ENCODE measurements at regions not wholly inside any gene's neighbourhood (a gene's known extent, or its start where the extent isn't known, plus 50 kb on each side); places are given as distances from the start of the nearest gene placed in this dataset.
"Not testable (repeated sequence)": the region's sequence is repeated elsewhere in the genome, so short reads cannot be mapped to it uniquely, and the experiment has no call there.

- H3K27me3 ChIP-seq (ENCODE audit: control insufficient read depth, insufficient read depth, low read length): no peaks in the 10 kb centered on the region
- no peak overlapping the region for H3K27ac ChIP-seq (ENCODE audit: low read length)
- WGBS (ENCODE audit: insufficient coverage, low lambda C conversion rate): 20% methylated on average over 1 of the region's 6 CpGs
- no peaks in the 10 kb centered on the region for H3K36me3 ChIP-seq (ENCODE audit: control insufficient read depth, insufficient read depth, low read length)
- DNase-seq: no peak
- no peaks in the 10 kb centered on the region for H3K4me1 ChIP-seq (ENCODE audit: control insufficient read depth, insufficient read depth, low read length)
- no peaks in the 10 kb centered on the region for H3K9me3 ChIP-seq (ENCODE audit: control insufficient read depth, low read depth, low read length)
- no peak overlapping the region for H3K4me3 ChIP-seq (ENCODE audit: low read length)
These were observed 761.9 kb upstream of the SLITRK5 start for GRCh38 chr13:86909318-86909717.

- WGBS (ENCODE audit: insufficient coverage, low lambda C conversion rate): 100% methylated on average over 1 of the region's 5 CpGs
- Histone ChIP-seq H3K4me3 (ENCODE audit: low read length) (no peak overlapping the region), H3K27me3 (ENCODE audit: control insufficient read depth, insufficient read depth, low read length) (no peaks in the 10 kb centered on the region), H3K27ac (ENCODE audit: low read length) (no peak overlapping the region), H3K9me3 (ENCODE audit: control insufficient read depth, low read depth, low read length) (no peaks in the 10 kb centered on the region), H3K4me1 (ENCODE audit: control insufficient read depth, insufficient read depth, low read length) (no peaks in the 10 kb centered on the region), H3K36me3 (ENCODE audit: control insufficient read depth, insufficient read depth, low read length) (no peaks in the 10 kb centered on the region)
- DNase-seq: no peak
These were observed 756.4 kb upstream of the SLITRK5 start for GRCh38 chr13:86914757-86915156.

- not testable (repeated sequence) for H3K27ac ChIP-seq (ENCODE audit: low read length); H3K4me1 ChIP-seq (ENCODE audit: control insufficient read depth, insufficient read depth, low read length); H3K4me3 ChIP-seq (ENCODE audit: low read length); H3K9me3 ChIP-seq (ENCODE audit: control insufficient read depth, low read depth, low read length); DNase-seq; H3K36me3 ChIP-seq (ENCODE audit: control insufficient read depth, insufficient read depth, low read length); H3K27me3 ChIP-seq (ENCODE audit: control insufficient read depth, insufficient read depth, low read length)
- WGBS (ENCODE audit: insufficient coverage, low lambda C conversion rate): no CpG with 5 or more reads among the region's 10 CpGs
These were observed 753.7 kb upstream of the SLITRK5 start for GRCh38 chr13:86917438-86917837.

GRCh38 chr13:86918682-86919081 lies 752.5 kb upstream of the SLITRK5 start:
- Histone ChIP-seq H3K36me3 (ENCODE audit: control insufficient read depth, insufficient read depth, low read length) (no peaks in the 10 kb centered on the region), H3K4me1 (ENCODE audit: control insufficient read depth, insufficient read depth, low read length) (no peaks in the 10 kb centered on the region), H3K27ac (ENCODE audit: low read length) (no peak overlapping the region), H3K27me3 (ENCODE audit: control insufficient read depth, insufficient read depth, low read length) (no peaks in the 10 kb centered on the region), H3K9me3 (ENCODE audit: control insufficient read depth, low read depth, low read length) (no peaks in the 10 kb centered on the region), H3K4me3 (ENCODE audit: low read length) (no peak overlapping the region)
- no CpG with 5 or more reads among the region's 2 CpGs for WGBS (ENCODE audit: insufficient coverage, low lambda C conversion rate)
- no peak for DNase-seq

GRCh38 chr13:86920961-86921360 lies 750.2 kb upstream of the SLITRK5 start:
- no peaks in the 10 kb centered on the region for H3K27me3 ChIP-seq (ENCODE audit: control insufficient read depth, insufficient read depth, low read length)
- no peak for DNase-seq
- H3K9me3 ChIP-seq (ENCODE audit: control insufficient read depth, low read depth, low read length): no peaks in the 10 kb centered on the region
- WGBS (ENCODE audit: insufficient coverage, low lambda C conversion rate): 88% methylated on average over 1 of the region's 1 CpG
- H3K4me3 ChIP-seq (ENCODE audit: low read length): no peak overlapping the region
- no peaks in the 10 kb centered on the region for H3K4me1 ChIP-seq (ENCODE audit: control insufficient read depth, insufficient read depth, low read length)
- H3K36me3 ChIP-seq (ENCODE audit: control insufficient read depth, insufficient read depth, low read length): no peaks in the 10 kb centered on the region
- H3K27ac ChIP-seq (ENCODE audit: low read length): no peak overlapping the region

GRCh38 chr13:86922936-86923335 lies 748.2 kb upstream of the SLITRK5 start:
- H3K27ac ChIP-seq (ENCODE audit: low read length): no peak overlapping the region
- WGBS (ENCODE audit: insufficient coverage, low lambda C conversion rate): 57% methylated on average over 1 of the region's 5 CpGs
- no peaks in the 10 kb centered on the region for H3K9me3 ChIP-seq (ENCODE audit: control insufficient read depth, low read depth, low read length)
- no peaks in the 10 kb centered on the region for H3K4me1 ChIP-seq (ENCODE audit: control insufficient read depth, insufficient read depth, low read length)
- H3K4me3 ChIP-seq (ENCODE audit: low read length): no peak overlapping the region
- no peaks in the 10 kb centered on the region for H3K27me3 ChIP-seq (ENCODE audit: control insufficient read depth, insufficient read depth, low read length)
- no peak for DNase-seq
- H3K36me3 ChIP-seq (ENCODE audit: control insufficient read depth, insufficient read depth, low read length): no peaks in the 10 kb centered on the region

- DNase-seq; H3K27ac ChIP-seq (ENCODE audit: low read length); H3K27me3 ChIP-seq (ENCODE audit: control insufficient read depth, insufficient read depth, low read length); H3K4me1 ChIP-seq (ENCODE audit: control insufficient read depth, insufficient read depth, low read length); H3K9me3 ChIP-seq (ENCODE audit: control insufficient read depth, low read depth, low read length); H3K36me3 ChIP-seq (ENCODE audit: control insufficient read depth, insufficient read depth, low read length); H3K4me3 ChIP-seq (ENCODE audit: low read length): not testable (repeated sequence)
- WGBS (ENCODE audit: insufficient coverage, low lambda C conversion rate): no CpG with 5 or more reads among the region's 3 CpGs
These were observed 744.3 kb upstream of the SLITRK5 start for GRCh38 chr13:86926916-86927315.

GRCh38 chr13:86932776-86933334 lies 738.3 kb upstream of the SLITRK5 start:
- Histone ChIP-seq H3K9me3 (ENCODE audit: control insufficient read depth, low read depth, low read length) (no peaks in the 10 kb centered on the region), H3K36me3 (ENCODE audit: control insufficient read depth, insufficient read depth, low read length) (no peaks in the 10 kb centered on the region), H3K4me1 (ENCODE audit: control insufficient read depth, insufficient read depth, low read length) (no peaks in the 10 kb centered on the region), H3K27me3 (ENCODE audit: control insufficient read depth, insufficient read depth, low read length) (no peaks in the 10 kb centered on the region), H3K27ac (ENCODE audit: low read length) (no peak overlapping the region), H3K4me3 (ENCODE audit: low read length) (no peak overlapping the region)
- DNase-seq: no peak
- WGBS (ENCODE audit: insufficient coverage, low lambda C conversion rate): no CpG with 5 or more reads among the region's 3 CpGs

- no peaks in the 10 kb centered on the region for H3K9me3 ChIP-seq (ENCODE audit: control insufficient read depth, low read depth, low read length)
- H3K36me3 ChIP-seq (ENCODE audit: control insufficient read depth, insufficient read depth, low read length): no peaks in the 10 kb centered on the region
- no peak for DNase-seq
- H3K4me3 ChIP-seq (ENCODE audit: low read length): no peak overlapping the region
- H3K27me3 ChIP-seq (ENCODE audit: control insufficient read depth, insufficient read depth, low read length): no peaks in the 10 kb centered on the region
- no peak overlapping the region for H3K27ac ChIP-seq (ENCODE audit: low read length)
- no peaks in the 10 kb centered on the region for H3K4me1 ChIP-seq (ENCODE audit: control insufficient read depth, insufficient read depth, low read length)
- WGBS (ENCODE audit: insufficient coverage, low lambda C conversion rate): 80% methylated on average over 2 of the region's 3 CpGs
These were observed 737.5 kb upstream of the SLITRK5 start for GRCh38 chr13:86933676-86934075.

GRCh38 chr13:86937316-86937715 lies 733.9 kb upstream of the SLITRK5 start:
- no peaks in the 10 kb centered on the region for H3K9me3 ChIP-seq (ENCODE audit: control insufficient read depth, low read depth, low read length)
- no peaks in the 10 kb centered on the region for H3K27me3 ChIP-seq (ENCODE audit: control insufficient read depth, insufficient read depth, low read length)
- H3K27ac ChIP-seq (ENCODE audit: low read length): no peak overlapping the region
- H3K4me3 ChIP-seq (ENCODE audit: low read length): no peak overlapping the region
- WGBS (ENCODE audit: insufficient coverage, low lambda C conversion rate): 100% methylated on average over 2 of the region's 2 CpGs
- H3K4me1 ChIP-seq (ENCODE audit: control insufficient read depth, insufficient read depth, low read length): no peaks in the 10 kb centered on the region
- H3K36me3 ChIP-seq (ENCODE audit: control insufficient read depth, insufficient read depth, low read length): no peaks in the 10 kb centered on the region
- DNase-seq: no peak

- no CpG with 5 or more reads among the region's 2 CpGs for WGBS (ENCODE audit: insufficient coverage, low lambda C conversion rate)
- Histone ChIP-seq H3K9me3 (ENCODE audit: control insufficient read depth, low read depth, low read length) (no peaks in the 10 kb centered on the region), H3K4me1 (ENCODE audit: control insufficient read depth, insufficient read depth, low read length) (no peaks in the 10 kb centered on the region), H3K36me3 (ENCODE audit: control insufficient read depth, insufficient read depth, low read length) (no peaks in the 10 kb centered on the region), H3K27ac (ENCODE audit: low read length) (no peak overlapping the region), H3K4me3 (ENCODE audit: low read length) (no peak overlapping the region), H3K27me3 (ENCODE audit: control insufficient read depth, insufficient read depth, low read length) (no peaks in the 10 kb centered on the region)
- no peak for DNase-seq
These were observed 725.6 kb upstream of the SLITRK5 start for GRCh38 chr13:86945584-86945983.
